SKM-1 treated with dmso at 0.1 percent for 144 hours (cell line): ENCODE measurements at regions not wholly inside any gene's neighbourhood (a gene's known extent, or its start where the extent isn't known, plus 50 kb on each side); places are given as distances from the start of the nearest gene placed in this dataset.

ENCODE experiments used
- DNase-seq: peaks from one replicate; lab custom pipeline; 2025; ENCODE audit not compliant: unreplicated experiment; lab: John Stamatoyannopoulos, UW

GRCh38 chr5:125699860-125700259 is 723.3 kb upstream of the GRAMD2B start:
- no peak for DNase-seq

GRCh38 chr5:125700380-125700861 is 722.8 kb upstream of the GRAMD2B start:
- no peak for DNase-seq

- DNase-seq: no peak
Measured at GRCh38 chr5:125703616-125704015, 719.6 kb upstream of the GRAMD2B start.

- no peak for DNase-seq
Measured at GRCh38 chr5:125704888-125705287, 718.3 kb upstream of the GRAMD2B start.

- DNase-seq: no peak
Measured at GRCh38 chr5:125708583-125708982, 714.6 kb upstream of the GRAMD2B start.

GRCh38 chr5:125710745-125711144 is 712.5 kb upstream of the GRAMD2B start:
- no peak for DNase-seq

GRCh38 chr5:125712397-125712796 is 710.8 kb upstream of the GRAMD2B start:
- no peak for DNase-seq

GRCh38 chr5:125713109-125713805 is 710.0 kb upstream of the GRAMD2B start:
- DNase-seq: no peak

GRCh38 chr5:125715216-125715615 is 708.0 kb upstream of the GRAMD2B start:
- DNase-seq: no peak

GRCh38 chr5:125717209-125717608 is 706.0 kb upstream of the GRAMD2B start:
- no peak for DNase-seq

- no peak for DNase-seq
Measured at GRCh38 chr5:125719681-125720347, 703.4 kb upstream of the GRAMD2B start.

GRCh38 chr5:125720348-125720685 is 702.9 kb upstream of the GRAMD2B start:
- no peak for DNase-seq

GRCh38 chr5:125720721-125721120 is 702.5 kb upstream of the GRAMD2B start:
- DNase-seq: no peak

- no peak for DNase-seq
Measured at GRCh38 chr5:125722550-125722949, 700.7 kb upstream of the GRAMD2B start.

- DNase-seq: no peak
Measured at GRCh38 chr5:125725691-125726090, 697.5 kb upstream of the GRAMD2B start.

- DNase-seq: no peak
Measured at GRCh38 chr5:125743939-125744338, 679.3 kb upstream of the GRAMD2B start.

- no peak for DNase-seq
Measured at GRCh38 chr5:125746917-125747316, 676.3 kb upstream of the GRAMD2B start.

- DNase-seq: no peak
Measured at GRCh38 chr5:125750147-125750860, 672.9 kb upstream of the GRAMD2B start.

GRCh38 chr5:125750861-125751186 is 672.4 kb upstream of the GRAMD2B start:
- DNase-seq: no peak

- no peak for DNase-seq
Measured at GRCh38 chr5:125756456-125756855, 666.8 kb upstream of the GRAMD2B start.

- no peak for DNase-seq
Measured at GRCh38 chr5:125766706-125767105, 656.5 kb upstream of the GRAMD2B start.

GRCh38 chr5:125775896-125776295 is 647.3 kb upstream of the GRAMD2B start:
- no peak for DNase-seq
